ENCODE measurements at regions not wholly inside any gene's neighbourhood (a gene's known extent, or its start where the extent isn't known, plus 50 kb on each side); places are given as distances from the start of the nearest gene placed in this dataset.

- TF ChIP-seq EZH2phosphoT487 (IDR thresholded peaks at IDR 0.05; ENCODE audit: insufficient read depth, low read depth): no peak
- no peak for TF ChIP-seq EZH2 (IDR thresholded peaks at IDR 0.05; ENCODE audit: insufficient read depth, poor library complexity, severe bottlenecking)
Observed at GRCh38 chr11:70670676-70671034, 272.3 kb downstream of the CTTN start.

Data from GM23248 (cell line).